HG03442 (cell line): ENCODE measurements at regions not wholly inside any gene's neighbourhood (a gene's known extent, or its start where the extent isn't known, plus 50 kb on each side); places are given as distances from the start of the nearest gene placed in this dataset.
A peak's percentile ranks its signal among the peaks of the same experiment; 100 is the strongest.
"Not testable (repeated sequence)": the region's sequence is repeated elsewhere in the genome, so short reads cannot be mapped to it uniquely, and the experiment has no call there.

ENCODE experiments used
- ATAC-seq: cut with Tn5 transposase; IDR thresholded peaks from one replicate; pipeline ENCODE4 v1.9.1; 2021; ENCODE audit warnings: mild to moderate bottlenecking, moderate library complexity; ENCODE audit not compliant: unreplicated experiment

DNA sequence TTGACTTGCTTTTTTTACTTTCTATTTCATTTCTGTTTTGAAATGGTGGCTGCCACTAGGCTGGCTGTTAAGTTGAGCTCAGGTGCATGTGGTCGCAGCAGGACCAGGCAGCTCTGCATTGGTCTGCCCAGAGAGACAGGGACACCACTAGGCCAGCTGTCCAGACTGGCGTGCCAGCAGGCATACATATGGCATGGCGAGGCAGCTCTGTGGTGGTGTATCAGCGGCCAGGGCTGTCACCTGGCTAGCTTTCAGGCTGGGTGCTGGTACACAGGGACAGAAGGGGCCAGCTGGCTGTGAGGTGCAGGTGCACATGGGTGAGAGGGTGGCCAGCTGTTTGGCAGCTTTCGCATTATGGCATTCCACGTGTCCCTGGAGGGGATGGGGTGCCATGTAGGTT lies 654.0 kb upstream of the ACO1 start:
- no peak for ATAC-seq

DNA sequence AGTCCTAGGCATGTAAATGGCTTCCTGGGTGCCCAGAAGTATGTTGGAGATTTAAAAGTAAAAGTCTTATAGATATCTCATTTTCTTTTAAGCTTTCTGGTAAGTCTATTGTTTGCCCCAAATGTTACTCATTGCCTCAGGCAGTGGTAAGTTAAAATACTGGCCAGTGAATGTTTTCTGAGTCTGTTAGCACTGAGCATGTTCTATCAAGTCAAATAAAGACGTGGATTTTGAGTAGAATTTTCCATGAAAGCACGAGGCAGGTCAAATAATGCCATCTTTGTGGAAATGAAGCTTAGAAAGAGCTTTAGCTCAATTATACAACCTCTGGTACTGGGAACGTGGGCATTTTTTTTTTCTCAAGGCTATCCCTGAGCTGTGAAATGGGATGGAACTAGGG lies 651.3 kb upstream of the ACO1 start:
- no peak for ATAC-seq

DNA sequence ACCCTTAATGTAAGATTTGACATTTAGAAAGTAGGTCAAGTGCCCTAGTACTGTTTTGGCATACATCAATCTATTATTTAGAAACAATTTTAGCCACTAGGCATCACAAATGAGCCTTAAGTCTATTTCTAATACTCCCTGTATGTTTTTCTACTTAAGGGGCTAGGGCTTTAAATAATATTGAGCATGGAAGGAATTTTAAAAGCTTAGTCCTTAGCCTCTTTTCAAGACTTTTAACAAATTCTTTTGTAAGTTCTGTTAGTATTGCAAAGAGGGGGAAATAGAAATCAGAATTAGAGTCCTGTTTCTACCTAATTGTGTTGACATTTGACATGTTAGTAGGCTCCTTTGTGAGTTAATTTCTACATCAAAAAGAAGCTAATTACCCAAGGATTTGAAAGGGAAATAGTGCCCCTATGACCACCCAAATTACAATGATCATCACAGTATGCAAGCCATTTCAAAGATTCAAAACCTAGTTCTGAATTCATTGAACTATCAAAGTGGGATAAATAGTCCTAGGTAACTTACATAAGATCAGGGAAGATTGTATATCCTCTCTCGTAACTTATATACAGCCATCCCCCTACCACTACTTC lies 647.8 kb upstream of the ACO1 start:
- no peak for ATAC-seq

DNA sequence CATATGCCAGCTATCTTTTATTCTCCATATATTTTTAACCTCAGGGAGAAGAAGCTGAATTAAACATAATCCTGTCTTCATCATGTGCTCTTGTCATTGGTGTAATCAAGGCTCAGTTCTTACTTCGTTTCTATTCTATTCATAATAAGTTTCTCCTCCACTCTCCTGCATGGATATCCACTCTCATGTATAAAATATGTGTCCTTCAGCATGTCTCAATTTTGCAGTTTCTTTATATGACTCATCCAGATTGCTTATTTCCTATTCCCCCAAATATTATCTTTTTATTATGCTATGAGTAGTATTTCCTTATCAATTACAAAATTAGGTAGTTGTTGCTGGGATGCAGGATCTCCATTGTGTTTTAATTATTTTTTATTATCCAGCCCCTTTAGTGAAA lies 643.7 kb upstream of the ACO1 start:
- no peak for ATAC-seq

DNA sequence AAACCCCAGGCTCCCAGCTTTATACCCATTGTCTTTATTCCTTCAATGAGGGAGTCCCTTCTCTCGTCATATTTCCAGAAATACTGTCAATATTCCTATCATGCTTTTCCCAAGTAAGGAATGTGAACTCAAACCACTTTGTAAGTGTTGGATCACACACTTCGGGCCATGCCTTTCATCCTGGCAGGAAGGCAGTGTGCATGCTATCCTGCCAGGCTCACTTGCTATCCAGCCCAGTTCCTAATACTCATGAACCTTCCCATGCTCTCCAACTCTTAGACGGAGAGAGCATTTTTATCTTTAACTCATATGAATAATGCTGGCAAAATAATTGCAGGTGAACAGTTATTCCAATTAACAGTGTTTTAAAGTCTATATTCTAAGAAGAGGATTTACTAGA lies 639.9 kb upstream of the ACO1 start:
- no peak for ATAC-seq

DNA sequence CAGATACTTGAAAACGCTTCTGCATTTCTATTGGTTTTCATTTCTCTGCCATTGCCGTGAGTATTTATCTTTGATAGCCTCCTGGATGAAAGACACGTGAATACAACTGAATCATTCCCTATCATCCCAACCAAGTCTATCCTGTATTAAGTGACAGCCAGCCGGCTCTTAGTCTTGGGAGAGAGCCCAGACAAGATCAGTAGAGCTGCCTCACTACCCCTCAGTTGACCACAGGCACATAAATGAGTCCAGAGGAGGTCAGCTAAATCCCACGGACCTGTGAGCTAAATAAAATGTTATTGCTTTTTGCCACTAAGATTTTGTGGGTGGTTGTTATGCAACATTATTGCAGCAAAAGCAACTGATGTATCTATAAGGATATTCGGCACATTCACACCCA lies 639.0 kb upstream of the ACO1 start:
- ATAC-seq, result no peak

DNA sequence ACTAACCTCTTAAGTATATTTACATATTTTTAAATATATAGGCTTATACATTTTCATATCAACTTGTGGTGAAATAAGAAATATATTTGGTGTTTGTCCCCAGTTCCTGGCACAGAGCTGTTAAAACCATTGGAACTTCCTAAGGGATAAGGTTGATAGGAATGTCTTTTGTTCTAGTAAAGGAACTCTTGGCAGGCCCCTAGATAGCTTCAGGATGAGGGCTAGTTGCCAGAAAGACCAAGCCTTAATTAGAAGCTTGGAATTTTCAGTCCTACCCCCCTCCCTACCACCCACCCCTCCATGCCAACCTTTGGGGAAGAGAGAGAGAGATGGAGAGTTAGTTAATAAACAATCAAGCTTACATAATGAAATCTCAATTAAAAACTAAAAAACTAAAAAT lies 638.6 kb upstream of the ACO1 start:
- no peak for ATAC-seq

DNA sequence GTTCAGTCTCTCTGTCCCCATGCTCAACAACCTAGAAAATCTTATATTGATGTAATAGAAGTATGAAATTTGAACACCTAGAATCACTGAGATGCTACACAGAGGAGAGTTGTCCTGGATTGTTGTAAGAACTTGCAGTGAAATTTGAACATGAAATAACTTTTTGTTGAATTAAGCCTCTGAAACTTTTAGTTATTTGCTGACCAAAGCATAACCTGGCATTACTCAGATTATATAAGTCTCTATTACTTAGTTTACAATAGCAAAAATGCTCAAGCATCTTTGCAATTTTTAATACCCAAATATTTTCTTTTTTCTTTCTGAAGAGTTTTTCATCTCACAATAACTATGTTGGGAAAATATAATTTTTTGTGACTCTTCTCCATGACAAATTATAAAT lies 630.7 kb upstream of the ACO1 start:
- no peak for ATAC-seq

DNA sequence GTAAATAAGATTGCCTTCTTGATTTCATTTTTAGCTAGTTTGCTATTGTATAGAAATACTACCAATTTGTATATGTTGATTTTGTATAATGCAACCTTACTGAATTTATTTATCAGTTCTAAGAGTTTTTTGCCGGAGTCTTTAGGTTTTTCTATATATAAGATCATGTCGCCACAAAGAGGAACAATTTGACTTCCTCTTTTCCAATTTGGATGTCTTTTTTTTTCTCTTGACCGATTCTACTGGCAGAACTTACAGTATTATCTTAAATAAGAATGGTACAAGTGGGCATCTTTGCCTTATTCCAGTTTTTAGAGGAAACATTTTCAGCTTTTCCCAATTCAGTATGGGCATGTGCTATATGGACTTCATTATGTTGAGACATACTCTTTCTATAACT lies 624.7 kb upstream of the ACO1 start:
- ATAC-seq, result no peak

DNA sequence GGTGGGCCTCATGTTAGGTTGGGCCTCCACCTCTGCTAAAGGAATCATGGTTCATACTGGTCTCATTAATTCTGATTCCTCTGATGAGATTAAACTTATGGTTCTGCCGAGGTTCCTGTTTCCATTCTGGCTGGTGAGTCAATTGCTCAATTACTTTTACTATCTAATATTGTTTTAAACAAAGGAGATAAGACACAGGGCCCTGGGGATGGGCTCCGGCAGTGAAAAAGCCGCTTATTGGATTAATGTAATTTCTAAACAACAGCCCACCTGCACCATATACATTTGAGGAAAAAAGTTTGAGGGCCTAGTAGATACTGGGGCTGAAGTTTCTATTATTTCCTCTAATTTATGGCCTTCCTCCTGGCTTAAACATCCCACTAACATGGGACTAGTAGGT lies 610.4 kb upstream of the ACO1 start:
- ATAC-seq, result not testable (repeated sequence)

DNA sequence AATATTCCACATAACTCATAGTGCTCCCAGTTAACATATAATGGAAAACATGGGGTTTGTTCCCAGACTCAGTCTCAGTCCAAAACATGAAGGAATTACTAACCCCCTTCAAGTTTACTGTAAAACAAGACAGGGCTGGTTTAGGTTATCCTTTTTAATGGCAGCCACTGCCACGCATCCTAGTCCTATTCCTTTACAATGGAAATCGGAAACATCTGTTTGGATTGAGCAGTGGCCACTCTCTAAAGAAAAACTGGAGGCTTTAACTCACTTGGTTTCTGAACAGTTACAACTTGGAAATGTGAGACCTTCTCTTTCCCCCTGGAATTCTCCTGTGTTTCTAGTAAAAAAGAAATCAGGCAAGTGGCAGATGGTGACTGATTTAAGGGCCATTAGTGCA lies 609.9 kb upstream of the ACO1 start:
- ATAC-seq, result no peak

DNA sequence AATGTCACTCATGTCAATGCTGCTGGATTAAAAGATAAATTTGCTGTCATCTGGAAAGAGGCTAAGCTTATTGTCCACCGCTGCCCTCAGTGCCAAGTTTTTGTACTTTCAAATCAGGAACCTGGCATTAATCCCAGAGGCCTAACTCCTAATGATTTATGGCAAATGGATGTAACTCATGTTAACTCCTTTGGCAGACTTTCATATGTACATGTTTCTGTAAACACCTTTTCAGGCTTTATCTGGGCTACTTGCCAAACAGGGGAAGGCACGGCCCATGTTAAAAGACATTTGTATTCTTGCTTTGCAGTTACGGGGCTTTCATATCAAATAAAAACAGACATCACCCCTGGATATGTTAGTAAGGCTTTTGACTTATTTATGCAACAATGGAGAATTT lies 608.0 kb upstream of the ACO1 start:
- ATAC-seq, result no peak

DNA sequence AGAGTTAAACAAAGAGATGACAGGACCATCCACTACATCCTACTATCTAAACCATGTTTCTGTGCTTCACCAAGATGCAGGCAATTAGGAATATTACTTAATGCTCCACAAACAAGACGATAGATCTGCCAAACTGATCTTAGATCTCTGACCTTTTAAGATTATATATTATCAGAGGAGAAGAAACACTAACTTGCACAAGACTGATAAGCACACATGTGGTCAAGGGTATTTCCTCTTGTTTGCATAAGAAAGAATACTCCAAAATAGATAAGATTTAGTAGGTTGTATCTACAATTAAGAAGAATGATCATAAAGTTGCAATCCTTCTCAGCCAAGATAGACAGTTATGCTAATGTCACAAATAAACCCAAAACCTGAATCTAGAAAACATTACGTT lies 601.0 kb upstream of the ACO1 start:
- no peak for ATAC-seq

DNA sequence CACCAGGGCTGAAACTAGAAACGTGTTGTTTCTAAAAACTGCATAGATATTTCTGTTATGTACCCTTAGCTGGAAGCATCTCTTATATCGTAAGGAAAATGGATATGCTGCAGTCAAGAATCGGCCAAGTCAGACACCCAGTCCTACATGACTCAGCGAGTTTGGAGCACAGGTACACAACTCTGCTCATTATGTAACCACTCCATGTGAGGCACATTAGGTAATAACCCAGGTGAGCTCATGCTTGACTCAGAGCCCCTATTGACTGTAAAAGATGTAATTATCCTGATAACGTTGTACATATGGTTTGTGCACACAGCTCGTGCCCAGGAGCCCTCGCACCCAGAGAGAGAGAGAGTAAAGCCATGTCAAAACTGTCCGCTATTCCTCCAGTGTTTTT lies 593.7 kb upstream of the ACO1 start:
- ATAC-seq, result no peak

DNA sequence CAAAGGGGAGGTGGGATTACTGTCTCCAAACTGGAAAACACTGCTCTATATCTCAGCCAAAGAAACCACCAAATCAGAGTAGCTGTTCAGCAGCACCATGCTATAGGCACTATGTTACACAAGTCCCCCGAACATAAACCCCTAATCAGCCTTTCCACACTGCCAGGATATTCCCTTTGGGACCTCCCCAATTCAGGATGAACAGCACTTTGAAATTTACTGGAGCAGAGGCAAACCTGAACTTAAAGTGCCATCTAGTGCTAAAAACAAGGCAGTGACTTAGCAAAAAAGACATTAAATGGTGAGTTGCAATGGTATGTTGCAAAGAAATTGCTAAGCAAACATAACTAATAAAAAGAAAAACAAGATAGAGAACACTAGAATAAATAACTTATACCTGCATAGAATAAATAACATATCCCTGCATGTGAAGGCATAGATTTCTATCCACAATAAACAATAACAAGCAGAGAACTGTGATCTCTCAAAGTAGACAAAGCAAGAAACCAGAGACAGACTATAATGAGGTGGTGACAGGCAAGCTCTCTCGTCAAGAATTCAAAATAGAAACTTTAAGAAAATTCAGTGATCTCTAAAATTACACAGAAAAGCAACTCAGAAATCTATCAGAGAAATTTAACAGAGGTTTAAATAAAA lies 584.4 kb upstream of the ACO1 start:
- peak; percentile 45 for ATAC-seq

DNA sequence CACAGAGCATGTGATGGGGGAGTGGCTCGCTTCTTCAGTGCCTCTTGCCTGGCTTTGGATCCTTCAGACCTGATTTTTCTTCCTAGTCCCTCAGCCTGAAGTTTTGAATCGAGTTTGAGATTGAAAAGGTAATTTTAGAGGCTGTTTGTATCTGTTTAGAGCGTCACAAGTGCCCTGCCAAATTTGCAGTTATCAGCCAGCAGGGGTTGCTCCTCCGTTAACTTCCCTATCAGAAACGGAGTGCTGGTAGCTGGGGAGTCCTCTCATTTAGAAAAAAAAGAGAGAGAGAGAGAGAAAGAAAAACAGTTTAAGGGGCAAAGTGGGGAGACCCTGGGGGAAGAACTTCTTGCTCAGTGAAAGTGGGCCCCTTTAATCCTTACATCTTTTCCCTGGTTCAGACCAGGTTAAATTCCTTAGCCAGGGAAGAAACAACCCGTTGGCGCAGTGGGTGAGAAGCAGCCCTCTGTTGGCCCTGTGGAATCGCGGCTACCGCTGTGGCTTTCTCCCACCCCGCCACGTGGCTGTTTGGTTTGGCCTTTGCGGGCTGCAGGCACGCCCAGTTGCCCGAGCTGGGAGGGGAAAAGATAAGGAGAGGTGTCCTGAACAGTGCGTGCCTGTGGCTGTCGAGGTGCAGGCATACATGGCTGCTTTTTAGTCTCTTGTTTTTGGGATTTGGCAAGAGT lies 576.7 kb upstream of the ACO1 start:
- ATAC-seq, result no peak

DNA sequence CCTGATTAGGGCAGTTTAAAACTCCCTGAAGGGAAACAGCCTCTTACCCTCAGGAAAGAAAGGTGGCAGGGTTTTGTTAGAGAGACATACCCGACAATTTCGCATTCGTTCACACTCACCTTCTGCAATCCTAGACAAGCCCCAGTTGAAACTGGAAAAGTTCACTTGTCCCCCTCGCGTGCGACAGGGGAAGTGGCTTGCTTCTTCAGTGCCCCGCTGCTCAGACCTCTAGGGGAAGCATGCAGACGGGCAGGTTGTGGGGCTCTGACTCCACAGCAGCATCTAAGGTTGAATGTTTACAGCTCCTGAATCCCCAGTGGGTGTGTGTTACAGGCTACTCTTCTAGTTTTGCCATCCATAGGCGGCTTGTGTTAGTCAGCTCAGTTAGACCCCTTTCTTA lies 575.7 kb upstream of the ACO1 start:
- no peak for ATAC-seq

DNA sequence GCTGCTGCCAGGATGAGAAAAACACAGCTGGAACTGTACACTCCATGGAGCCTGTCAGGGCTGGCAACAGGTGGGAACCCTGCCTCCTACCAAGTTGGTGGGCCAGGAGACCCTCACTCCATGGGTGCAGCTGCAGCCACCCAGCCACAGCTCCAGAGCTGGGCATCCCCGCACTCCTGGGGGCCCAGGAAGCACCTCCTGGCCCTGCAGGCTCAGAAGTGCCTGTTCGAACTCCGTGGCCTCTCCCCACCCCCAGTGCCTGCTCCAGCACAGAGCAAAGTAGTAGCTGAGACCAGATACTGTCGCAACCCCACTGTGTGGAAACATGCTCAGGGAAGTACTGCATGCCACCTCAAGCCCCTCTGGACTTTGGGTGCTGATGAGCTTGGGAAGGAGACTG lies 564.0 kb upstream of the ACO1 start:
- no peak for ATAC-seq

DNA sequence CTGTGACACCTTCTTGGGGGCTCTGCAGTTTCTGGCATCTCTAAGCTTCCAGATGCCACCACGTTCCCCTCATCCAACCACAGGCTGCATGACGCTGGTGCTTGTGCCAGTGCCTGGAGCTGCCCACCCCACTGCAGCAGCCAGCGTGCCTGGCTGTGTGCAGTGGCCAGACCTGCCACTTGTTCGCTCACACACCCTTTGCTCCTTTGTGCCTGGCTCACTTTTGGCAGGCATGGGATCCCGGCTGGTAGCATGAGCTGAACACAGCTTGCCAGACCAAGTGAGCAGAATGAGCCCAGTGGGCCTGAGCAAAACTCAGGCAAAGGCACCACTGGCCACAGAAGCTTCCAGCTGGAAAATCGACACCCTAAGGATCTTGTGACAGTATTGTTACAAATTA lies 562.9 kb upstream of the ACO1 start:
- no peak for ATAC-seq

DNA sequence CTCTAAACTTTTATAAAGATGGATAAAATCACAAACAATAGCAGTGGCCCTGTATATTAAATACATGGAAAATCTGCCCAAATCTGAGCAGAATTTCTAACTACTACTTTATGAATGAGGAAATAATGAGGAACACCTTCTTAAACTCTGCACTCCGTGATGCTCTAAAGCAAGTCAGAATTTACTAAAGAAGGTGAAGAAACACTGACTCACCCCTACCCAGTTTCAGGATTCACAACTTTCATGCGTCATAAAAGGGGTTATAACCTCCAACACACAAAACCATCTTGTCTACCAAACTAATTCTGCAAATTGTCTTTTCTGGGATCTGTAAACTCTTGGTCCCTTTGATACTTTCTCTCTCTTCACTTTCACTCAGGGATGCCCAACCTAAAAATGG lies 561.1 kb upstream of the ACO1 start:
- no peak for ATAC-seq

DNA sequence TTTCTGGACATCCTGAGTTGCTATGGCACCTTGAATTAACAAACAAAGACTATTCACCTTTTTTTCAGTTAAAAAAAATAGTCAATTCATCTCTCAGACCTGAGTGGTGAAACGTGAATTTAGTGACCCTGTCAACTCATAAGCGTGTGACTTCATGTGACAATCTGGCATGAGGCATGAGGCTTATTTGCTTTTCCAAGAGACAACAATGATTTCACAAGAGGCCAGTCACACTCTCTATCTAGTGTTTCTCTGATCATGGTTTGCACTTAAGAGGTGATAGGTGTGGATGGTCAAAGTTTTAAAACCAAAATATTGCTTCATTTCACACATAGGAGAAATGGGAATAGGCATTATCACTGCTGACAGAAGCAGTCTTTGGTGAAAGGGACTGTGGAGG lies 559.6 kb upstream of the ACO1 start:
- ATAC-seq, result no peak

DNA sequence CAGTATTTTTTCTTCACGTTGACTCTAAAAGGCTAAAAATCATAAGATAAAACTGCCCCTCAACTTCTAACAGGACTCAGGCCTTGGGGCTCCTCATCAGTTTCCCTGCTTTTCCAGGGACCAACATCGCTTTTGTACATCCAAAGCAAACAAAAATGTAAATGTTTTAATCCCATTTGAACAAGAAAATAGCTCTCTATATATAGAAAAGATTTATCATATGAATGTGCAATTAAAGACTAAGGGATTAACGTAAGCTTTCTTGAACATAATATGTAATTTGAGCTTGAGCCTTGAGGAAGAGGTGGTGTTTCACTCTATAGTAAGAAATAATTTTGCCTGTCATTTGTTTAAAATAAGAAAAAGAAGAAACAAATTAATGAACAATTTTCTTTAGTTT lies 547.2 kb upstream of the ACO1 start:
- no peak for ATAC-seq

DNA sequence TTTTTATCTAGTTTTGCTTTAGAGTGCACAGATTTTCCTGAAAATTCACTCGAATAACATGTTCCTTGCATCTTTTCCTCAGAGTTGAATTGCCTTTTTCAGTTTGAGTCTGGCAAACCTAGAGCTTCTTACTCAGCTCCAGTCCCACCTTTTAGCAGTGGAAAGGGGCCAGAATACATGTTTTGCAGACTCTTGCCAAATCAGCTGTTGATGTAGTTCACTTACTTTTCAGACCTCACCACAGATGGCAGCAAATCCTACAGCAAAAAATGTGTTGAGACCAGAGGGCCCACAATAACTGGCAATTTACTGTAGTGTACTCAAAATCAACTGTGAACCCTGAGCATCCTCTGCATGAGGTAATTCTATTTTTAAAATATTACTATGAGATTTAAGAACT lies 545.2 kb upstream of the ACO1 start:
- ATAC-seq, result no peak
